ENCODE measurements at regions not wholly inside any gene's neighbourhood (a gene's known extent, or its start where the extent isn't known, plus 50 kb on each side); places are given as distances from the start of the nearest gene placed in this dataset.

GRCh38 chr2:160791884-160792283, 298.3 kb upstream of the RBMS1 start:
- no peak for TF ChIP-seq CTCF (IDR thresholded peaks at IDR 0.05)
- no peak for TF ChIP-seq EZH2 (IDR thresholded peaks at IDR 0.05; ENCODE audit: borderline replicate concordance, insufficient read depth, low read depth, low read length, poor library complexity, severe bottlenecking)

Data from B cell (primary cell).